A549 (cell line): ENCODE measurements at regions not wholly inside any gene's neighbourhood (a gene's known extent, or its start where the extent isn't known, plus 50 kb on each side); places are given as distances from the start of the nearest gene placed in this dataset.
"Not testable (repeated sequence)": the region's sequence is repeated elsewhere in the genome, so short reads cannot be mapped to it uniquely, and the experiment has no call there.

ENCODE experiments used
- ATAC-seq, 2 experiments: fragments of 200-7000 bp in 1 of 2; fragments of >200 bp in 1 of 2; cut with Nextera tagmentation in 1 of 2; cut with Tn5 transposase in 1 of 2; 3 replicates each; pipeline versions ENCODE4 v1.8.0 to v1.9.1; 2018 to 2020; ENCODE audit warnings: mild to moderate bottlenecking in 1 of 2, moderate library complexity in 1 of 2
- CTCF ChIA-PET: fragments of 300-600 bp; sonication (Branson Sonifier 250); formaldehyde crosslinking; extraction: SDS; loops from one replicate; lab custom pipeline; 2021; ENCODE audit warnings: antibody characterized with exemption, inconsistent platforms; lab: Yijun Ruan, JAX
- POLR2A ChIA-PET: fragments of 350-600 bp; formaldehyde crosslinking; extraction: SDS; loops from one replicate; lab custom pipeline; 2021; ENCODE audit warnings: antibody characterized with exemption, inconsistent platforms; lab: Yijun Ruan, JAX
- DNase-seq, 2 experiments: peaks; one replicate each; pipeline versions ENCODE4 v3.0.0 to v3.0.0-alpha.2; 2011 to 2016; ENCODE audit warnings: low read depth in 1 of 2, low spot score in 1 of 2
- FAIRE-seq: peaks from 2 replicates; lab custom pipeline; 2011; peaks lifted over from hg19 to GRCh38; lab: Jason Lieb, UNC
- H3K27ac ChIP-seq, 2 experiments: fragments of >200 bp; sonication (Bioruptor Twin); formaldehyde crosslinking; 3 replicates each; pipeline ENCODE4 v1.5.1; 2016 to 2017
- H3K4me1 ChIP-seq: fragments of >200 bp; sonication (Bioruptor Twin); formaldehyde crosslinking; 3 replicates; pipeline ENCODE4 v1.6.1; 2016
- H3K4me2 ChIP-seq: fragments of >200 bp; sonication (Bioruptor Twin); formaldehyde crosslinking; 3 replicates; pipeline ENCODE4 v1.6.1; 2016
- H3K4me3 ChIP-seq: fragments of >200 bp; sonication (Bioruptor Twin); formaldehyde crosslinking; 3 replicates; pipeline ENCODE4 v1.5.1; 2016
- H3K9me3 ChIP-seq: fragments of >200 bp; sonication (Bioruptor Twin); formaldehyde crosslinking; 3 replicates; pipeline ENCODE4 v1.6.1; 2016
- CHD4 ChIP-seq: fragments of 200-600 bp; sonication (generic); IDR thresholded peaks from 2 replicates; pipeline ENCODE4 v1.6.1; 2016; ENCODE audit warnings: antibody characterized with exemption, mild to moderate bottlenecking, borderline replicate concordance
- E2F6 ChIP-seq: IDR thresholded peaks from 2 replicates; pipeline ENCODE4 v1.6.1; 2012; ENCODE audit warnings: low read depth, borderline replicate concordance
- EHF ChIP-seq: fragments of 250-450 bp; sonication (Bioruptor Pico); IDR thresholded peaks from 2 replicates; pipeline ENCODE4 v1.5.0; 2020; ENCODE audit warnings: mild to moderate bottlenecking
- EHMT2 ChIP-seq: fragments of 200-600 bp; sonication (generic); IDR thresholded peaks from 2 replicates; pipeline ENCODE4 v1.6.1; 2016; ENCODE audit warnings: antibody characterized with exemption, low read depth, mild to moderate bottlenecking, moderate library complexity
- FOSB ChIP-seq: fragments of 250-450 bp; sonication (Bioruptor Pico); IDR thresholded peaks from 2 replicates; pipeline ENCODE4 v1.5.0; 2020; ENCODE audit warnings: mild to moderate bottlenecking, moderate library complexity
- HDAC2 ChIP-seq: fragments of 200-600 bp; sonication (generic); IDR thresholded peaks from 2 replicates; pipeline ENCODE4 v1.6.1; 2016
- HES2 ChIP-seq: fragments of >200 bp; sonication (Bioruptor Twin); formaldehyde crosslinking; IDR thresholded peaks from 2 replicates; pipeline ENCODE4 v1.6.1; 2016
- HOXA7 ChIP-seq: fragments of 250-450 bp; sonication (Bioruptor Pico); IDR thresholded peaks from 2 replicates; pipeline ENCODE4 v1.5.0; 2020; ENCODE audit warnings: mild to moderate bottlenecking, moderate library complexity
- HOXB13 ChIP-seq: fragments of 250-450 bp; sonication (Bioruptor Pico); IDR thresholded peaks from 2 replicates; pipeline ENCODE4 v1.5.0; 2020; ENCODE audit warnings: low read depth, mild to moderate bottlenecking, moderate library complexity
- JUNB ChIP-seq: fragments of >200 bp; sonication (Bioruptor Twin); formaldehyde crosslinking; IDR thresholded peaks from 2 replicates; pipeline ENCODE4 v1.6.1; 2016
- KDM5A ChIP-seq: fragments of 200-600 bp; sonication (generic); IDR thresholded peaks from 2 replicates; pipeline ENCODE4 v1.6.1; 2016; ENCODE audit warnings: antibody characterized with exemption, mild to moderate bottlenecking
- MAFK ChIP-seq: fragments of 450-650 bp; IDR thresholded peaks from 2 replicates; pipeline ENCODE4 v1.6.1; 2014; ENCODE audit not compliant: partially characterized antibody
- MAX ChIP-seq: IDR thresholded peaks from 2 replicates; pipeline ENCODE4 v1.6.1; 2012
- MYC ChIP-seq: IDR thresholded peaks from 2 replicates; pipeline ENCODE4 v1.6.1; 2012; ENCODE audit warnings: mild to moderate bottlenecking, inconsistent platforms, low read length, improper control_type of control experiment, borderline replicate concordance
- RCOR1 ChIP-seq: fragments of 150-350 bp; IDR thresholded peaks from 2 replicates; pipeline ENCODE4 v1.6.1; 2014; ENCODE audit warnings: antibody characterized with exemption, low read length, low read depth
- RFX5 ChIP-seq: fragments of 450-650 bp; IDR thresholded peaks from 2 replicates; pipeline ENCODE4 v1.7.1; 2014; ENCODE audit warnings: antibody characterized with exemption, mild to moderate bottlenecking, moderate library complexity
- TFCP2L1 ChIP-seq: fragments of 250-450 bp; sonication (Bioruptor Pico); IDR thresholded peaks from 2 replicates; pipeline ENCODE4 v1.5.0; 2021; ENCODE audit warnings: mild to moderate bottlenecking
- TP53 ChIP-seq: fragments of 250-450 bp; sonication (Bioruptor Pico); IDR thresholded peaks from 2 replicates; pipeline ENCODE4 v1.5.0; 2021; ENCODE audit warnings: mild to moderate bottlenecking, moderate library complexity
- USF2 ChIP-seq: fragments of 450-650 bp; IDR thresholded peaks from 2 replicates; pipeline ENCODE4 v1.6.1; 2014; ENCODE audit warnings: antibody characterized with exemption
- ZFP36 ChIP-seq: fragments of 450-650 bp; IDR thresholded peaks from 2 replicates; pipeline ENCODE4 v1.6.1; 2014; ENCODE audit warnings: borderline replicate concordance; ENCODE audit not compliant: partially characterized antibody
- ZSCAN20 ChIP-seq: fragments of 250-450 bp; sonication (Bioruptor Pico); IDR thresholded peaks from 2 replicates; pipeline ENCODE4 v1.8.0; 2022; ENCODE audit warnings: mild to moderate bottlenecking, moderate library complexity
- WGBS: methylation state at CpG from one replicate; pipeline ENCODE4 v1.1.6; 2017; ENCODE audit errors: missing lambda C conversion rate; 5-methylcytosine and 5-hydroxymethylcytosine counted together
- TF ChIP-seq, protein P1 (sequence below): fragments of >200 bp; sonication (Bioruptor Twin); formaldehyde crosslinking; IDR thresholded peaks from 3 replicates; pipeline ENCODE4 v1.6.1; 2016
- TF ChIP-seq, protein P2 (sequence below): fragments of 150-350 bp; IDR thresholded peaks from 2 replicates; pipeline ENCODE4 v1.6.1; 2014; ENCODE audit warnings: low read depth, mild to moderate bottlenecking, low read length
- TF ChIP-seq, protein P3 (sequence below): fragments of >200 bp; sonication (Bioruptor Twin); formaldehyde crosslinking; IDR thresholded peaks from 3 replicates; pipeline ENCODE4 v1.5.1; 2016

GRCh38 chr4:79700356-79700755 is 292.3 kb upstream of the GK2 start:
- no peak for ATAC-seq
- CTCF ChIA-PET, result no interaction called here
- TF ChIP-seq ZFP36 (no peak), CHD4 (no peak), HOXA7 (CRISPR knock-in tag) (no peak), RFX5 (no peak), RCOR1 (no peak), HES2 (no peak), HDAC2 (no peak), E2F6 (no peak), TFCP2L1 (no peak)
- TF ChIP-seq, protein P1, sequence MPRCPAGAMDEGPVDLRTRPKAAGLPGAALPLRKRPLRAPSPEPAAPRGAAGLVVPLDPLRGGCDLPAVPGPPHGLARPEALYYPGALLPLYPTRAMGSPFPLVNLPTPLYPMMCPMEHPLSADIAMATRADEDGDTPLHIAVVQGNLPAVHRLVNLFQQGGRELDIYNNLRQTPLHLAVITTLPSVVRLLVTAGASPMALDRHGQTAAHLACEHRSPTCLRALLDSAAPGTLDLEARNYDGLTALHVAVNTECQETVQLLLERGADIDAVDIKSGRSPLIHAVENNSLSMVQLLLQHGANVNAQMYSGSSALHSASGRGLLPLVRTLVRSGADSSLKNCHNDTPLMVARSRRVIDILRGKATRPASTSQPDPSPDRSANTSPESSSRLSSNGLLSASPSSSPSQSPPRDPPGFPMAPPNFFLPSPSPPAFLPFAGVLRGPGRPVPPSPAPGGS, result no peak
- TF ChIP-seq, protein P2, sequence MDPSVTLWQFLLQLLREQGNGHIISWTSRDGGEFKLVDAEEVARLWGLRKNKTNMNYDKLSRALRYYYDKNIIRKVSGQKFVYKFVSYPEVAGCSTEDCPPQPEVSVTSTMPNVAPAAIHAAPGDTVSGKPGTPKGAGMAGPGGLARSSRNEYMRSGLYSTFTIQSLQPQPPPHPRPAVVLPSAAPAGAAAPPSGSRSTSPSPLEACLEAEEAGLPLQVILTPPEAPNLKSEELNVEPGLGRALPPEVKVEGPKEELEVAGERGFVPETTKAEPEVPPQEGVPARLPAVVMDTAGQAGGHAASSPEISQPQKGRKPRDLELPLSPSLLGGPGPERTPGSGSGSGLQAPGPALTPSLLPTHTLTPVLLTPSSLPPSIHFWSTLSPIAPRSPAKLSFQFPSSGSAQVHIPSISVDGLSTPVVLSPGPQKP, result no peak

DNA sequence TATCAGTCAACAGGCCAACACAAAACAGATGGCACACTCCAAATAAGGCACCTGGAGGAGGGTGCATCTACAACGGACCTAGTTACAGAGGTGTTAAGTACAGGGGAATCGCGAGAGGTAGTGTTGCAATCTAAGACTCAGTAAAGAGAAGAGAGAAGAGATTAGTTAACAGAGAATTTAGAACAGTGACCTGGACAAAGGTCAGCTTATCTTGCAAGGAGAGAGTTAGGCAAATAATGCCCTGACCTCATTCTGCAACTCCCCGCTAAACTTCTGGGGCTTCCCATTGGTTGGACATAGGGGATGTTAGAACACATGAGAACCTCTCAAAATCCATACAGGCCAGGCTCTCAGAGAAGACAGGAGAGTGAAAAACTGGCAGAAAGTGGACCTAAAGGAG is 289.4 kb upstream of the GK2 start:
- no peak for ATAC-seq
- CTCF ChIA-PET, result no interaction called here
- Histone ChIP-seq H3K4me2 (no peak overlapping the region), H3K9me3 (no peaks in the 10 kb centered on the region), H3K4me3 (no peak overlapping the region), H3K27ac (no peak overlapping the region), H3K4me1 (no peaks in the 10 kb centered on the region)
- WGBS, result 29% methylated on average over 4 of the region's 4 CpGs
- TF ChIP-seq EHMT2 (no peak), JUNB (no peak), MAX (no peak)
- TF ChIP-seq, protein P3, sequence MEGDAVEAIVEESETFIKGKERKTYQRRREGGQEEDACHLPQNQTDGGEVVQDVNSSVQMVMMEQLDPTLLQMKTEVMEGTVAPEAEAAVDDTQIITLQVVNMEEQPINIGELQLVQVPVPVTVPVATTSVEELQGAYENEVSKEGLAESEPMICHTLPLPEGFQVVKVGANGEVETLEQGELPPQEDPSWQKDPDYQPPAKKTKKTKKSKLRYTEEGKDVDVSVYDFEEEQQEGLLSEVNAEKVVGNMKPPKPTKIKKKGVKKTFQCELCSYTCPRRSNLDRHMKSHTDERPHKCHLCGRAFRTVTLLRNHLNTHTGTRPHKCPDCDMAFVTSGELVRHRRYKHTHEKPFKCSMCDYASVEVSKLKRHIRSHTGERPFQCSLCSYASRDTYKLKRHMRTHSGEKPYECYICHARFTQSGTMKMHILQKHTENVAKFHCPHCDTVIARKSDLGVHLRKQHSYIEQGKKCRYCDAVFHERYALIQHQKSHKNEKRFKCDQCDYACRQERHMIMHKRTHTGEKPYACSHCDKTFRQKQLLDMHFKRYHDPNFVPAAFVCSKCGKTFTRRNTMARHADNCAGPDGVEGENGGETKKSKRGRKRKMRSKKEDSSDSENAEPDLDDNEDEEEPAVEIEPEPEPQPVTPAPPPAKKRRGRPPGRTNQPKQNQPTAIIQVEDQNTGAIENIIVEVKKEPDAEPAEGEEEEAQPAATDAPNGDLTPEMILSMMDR, result no peak
- no peak for FAIRE-seq
- POLR2A ChIA-PET, result no interaction called here
- no peak for DNase-seq

More at GRCh38 chr4:79700356-79700755, 292.3 kb upstream of the GK2 start:
- FAIRE-seq (no peak), DNase-seq (no peak)
- Histone ChIP-seq H3K4me2 (no peak overlapping the region), H3K9me3 (no peaks in the 10 kb centered on the region), H3K4me3 (no peak overlapping the region), H3K27ac (no peak overlapping the region), H3K4me1 (no peaks in the 10 kb centered on the region)
- POLR2A ChIA-PET, result no interaction called here

DNA sequence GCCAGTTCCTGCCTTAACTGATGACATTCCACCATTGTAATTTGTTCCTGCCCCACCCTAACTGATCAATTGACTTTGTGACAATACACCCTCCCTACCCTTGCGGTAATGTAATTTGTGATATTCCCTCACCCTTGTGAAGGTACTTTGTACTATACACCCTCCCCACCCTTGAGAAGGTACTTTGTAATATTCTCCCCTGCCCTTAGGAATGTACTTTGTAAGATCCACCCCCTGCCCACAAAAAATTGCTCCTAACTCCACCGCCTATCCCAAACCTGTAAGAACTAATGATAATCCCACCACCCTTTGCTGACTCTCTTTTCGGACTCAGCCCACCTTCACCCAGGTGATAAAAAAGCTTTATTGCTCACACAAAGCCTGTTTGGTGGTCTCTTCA is 288.5 kb upstream of the GK2 start:
- ATAC-seq, H3K4me2 ChIP-seq, POLR2A ChIA-PET, DNase-seq, H3K4me3 ChIP-seq, CTCF ChIA-PET, H3K9me3 ChIP-seq, H3K4me1 ChIP-seq, FAIRE-seq, H3K27ac ChIP-seq: not testable (repeated sequence)
- WGBS, result 31% methylated on average over 3 of the region's 3 CpGs

GRCh38 chr4:79695848-79696247 is 287.8 kb upstream of the GK2 start:
- DNase-seq, result no peak
- FAIRE-seq, result no peak
- no peaks in the 10 kb centered on the region for H3K4me1 ChIP-seq
- CTCF ChIA-PET, result no interaction called here
- no peak overlapping the region for H3K4me2 ChIP-seq
- POLR2A ChIA-PET, result no interaction called here
- WGBS, result 40% methylated on average over 3 of the region's 3 CpGs
- no peak for ATAC-seq
- no peak overlapping the region for H3K4me3 ChIP-seq
- no peak overlapping the region for H3K27ac ChIP-seq
- no peaks in the 10 kb centered on the region for H3K9me3 ChIP-seq
- TF ChIP-seq RCOR1 (no peak), KDM5A (no peak), ZSCAN20 (CRISPR knock-in tag) (no peak), HOXA7 (CRISPR knock-in tag) (no peak), MYC (no peak), EHF (CRISPR knock-in tag) (no peak), USF2 (no peak), E2F6 (no peak), MAFK (no peak), TFCP2L1 (no peak), HOXB13 (no peak), TP53 (no peak), FOSB (CRISPR knock-in tag) (no peak), JUNB (no peak)
